OCI-LY7 (cell line): ENCODE measurements at regions not wholly inside any gene's neighbourhood (a gene's known extent, or its start where the extent isn't known, plus 50 kb on each side); places are given as distances from the start of the nearest gene placed in this dataset.

Source experiments
- CTCF ChIP-seq: fragments of 200-600 bp; sonication (generic); conservative IDR thresholded peaks from 2 replicates; pipeline ENCODE4 v1.5.1; 2014; ENCODE audit warnings: mild to moderate bottlenecking, antibody characterized with exemption, low read length, moderate library complexity, mixed read lengths
- EZH2phosphoT487 ChIP-seq: fragments of 200-600 bp; sonication (generic); IDR thresholded peaks from 2 replicates; pipeline ENCODE4 v1.6.1; 2018; ENCODE audit warnings: low read depth, borderline replicate concordance, mild to moderate bottlenecking, mixed run types, antibody characterized with exemption, low read length, moderate library complexity, mixed read lengths

- TF ChIP-seq CTCF: no peak
- TF ChIP-seq EZH2phosphoT487: no peak
These were observed 310.0 kb upstream of the IRX1 start for GRCh38 chr5:3285621-3286020.
